Head of caudate nucleus (tissue), 42 donors: ENCODE measurements at regions not wholly inside any gene's neighbourhood (a gene's known extent, or its start where the extent isn't known, plus 50 kb on each side); places are given as distances from the start of the nearest gene placed in this dataset.
"Not testable (repeated sequence)": the region's sequence is repeated elsewhere in the genome, so short reads cannot be mapped to it uniquely, and the experiment has no call there.

Source experiments
- DNase-seq, 42 donors: peaks; one replicate each; pipeline versions ENCODE4 v3.0.0 to v3.0.0-alpha.2; 2020 to 2021; ENCODE audit warnings: mixed read lengths in 7 of 42
- intact Hi-C: fragments of 100-400 bp; cut with DNase I; formaldehyde crosslinking; loops from one replicate; pipeline ENCODE4 v1.15.0; 2022

DNA sequence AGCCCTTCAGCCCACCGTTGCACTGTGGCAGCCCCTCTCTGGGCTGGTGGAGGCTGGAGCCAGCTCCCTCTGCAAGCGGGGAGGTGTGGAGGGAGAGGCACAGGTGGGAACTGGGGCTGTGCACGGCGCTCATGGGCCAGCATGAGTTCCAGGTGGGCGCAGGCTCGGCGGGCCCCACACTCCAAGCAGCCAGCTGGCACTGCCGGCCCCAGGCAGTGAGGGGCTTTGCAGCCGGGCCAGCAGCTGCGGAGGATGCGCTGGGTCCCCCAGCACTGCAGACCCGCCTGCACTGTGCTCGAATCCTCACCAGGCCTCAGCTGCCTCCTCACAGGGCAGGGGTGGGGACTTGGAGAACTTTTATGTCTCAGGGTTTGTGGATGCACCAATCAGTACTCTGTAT, 1354.8 kb upstream of the IGFBP7 start:
- no peak for DNase-seq
- intact Hi-C loops = no loop called here

DNA sequence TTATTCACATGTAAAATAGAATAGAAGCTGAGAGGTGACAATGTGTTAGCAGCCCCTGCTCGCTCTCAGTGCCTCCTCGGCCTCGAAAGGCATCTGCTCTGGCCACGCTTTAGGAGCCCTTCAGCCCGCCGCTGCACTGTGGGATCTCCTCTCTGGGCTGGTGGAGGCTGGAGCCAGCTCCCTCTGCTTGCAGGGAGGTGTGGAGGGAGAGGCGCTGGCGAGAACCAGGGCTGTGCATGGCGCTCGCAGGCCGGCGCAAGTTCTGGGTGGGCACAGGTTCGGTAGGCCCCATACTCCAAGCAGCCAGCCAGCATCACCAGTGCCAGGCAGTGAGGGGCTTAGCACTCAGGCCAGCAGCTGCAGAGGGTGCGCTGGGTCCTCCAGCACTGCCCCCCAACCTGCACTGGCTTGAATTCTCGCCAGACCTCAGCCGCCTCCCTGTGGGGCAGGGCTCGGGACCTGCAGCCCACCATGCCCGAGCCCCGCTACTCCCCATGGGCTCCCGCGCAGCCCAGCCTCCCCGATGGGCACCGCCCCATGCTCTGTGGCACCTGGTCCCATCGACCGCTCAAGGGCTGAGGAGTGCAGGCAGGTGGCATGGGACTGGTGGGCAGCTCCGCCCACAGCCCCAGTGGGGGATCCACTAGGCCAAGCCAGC, 1346.7 kb upstream of the IGFBP7 start:
- no peak for DNase-seq
- intact Hi-C loops = no loop called here

DNA sequence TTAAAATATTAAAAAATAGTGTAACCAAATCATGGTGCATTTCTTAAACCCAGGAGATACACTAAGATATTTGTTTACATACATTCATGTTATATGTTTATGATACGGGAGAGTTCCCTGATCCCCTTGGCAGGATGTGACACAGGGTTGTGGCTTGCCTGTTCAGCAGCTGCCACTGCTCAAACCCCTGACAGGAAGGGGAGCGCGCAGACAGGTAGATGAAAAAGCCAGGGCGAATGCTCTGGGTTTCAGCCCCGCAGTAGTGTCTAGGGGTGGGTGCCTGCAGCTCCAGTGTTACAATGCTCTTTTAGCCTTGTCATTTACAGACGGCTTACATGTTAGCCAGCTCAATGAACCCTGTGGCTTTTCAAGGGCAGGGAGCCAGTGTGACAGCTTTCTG, 1343.8 kb upstream of the IGFBP7 start:
- intact Hi-C loops = no loop called here
- DNase-seq = no peak

DNA sequence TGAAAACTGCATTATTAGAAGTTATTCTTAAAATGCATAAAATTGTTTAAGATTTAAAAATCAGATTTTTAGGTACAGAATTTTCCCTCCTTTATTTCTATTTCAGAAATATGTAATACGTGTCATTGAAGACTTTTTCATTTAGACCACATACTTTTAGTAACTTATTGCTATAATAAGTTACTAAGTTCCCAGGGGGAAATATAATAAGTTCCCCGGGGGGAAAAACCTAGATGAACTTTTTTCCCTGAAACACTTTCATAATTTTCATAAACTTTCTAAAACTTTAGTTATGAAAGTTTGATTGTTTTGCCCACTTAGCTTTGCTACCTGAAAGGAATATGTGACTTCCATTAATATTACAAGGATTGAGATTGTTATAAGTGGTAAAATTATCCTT, 1341.5 kb upstream of the IGFBP7 start:
- DNase-seq = no peak
- intact Hi-C loops = no loop called here

DNA sequence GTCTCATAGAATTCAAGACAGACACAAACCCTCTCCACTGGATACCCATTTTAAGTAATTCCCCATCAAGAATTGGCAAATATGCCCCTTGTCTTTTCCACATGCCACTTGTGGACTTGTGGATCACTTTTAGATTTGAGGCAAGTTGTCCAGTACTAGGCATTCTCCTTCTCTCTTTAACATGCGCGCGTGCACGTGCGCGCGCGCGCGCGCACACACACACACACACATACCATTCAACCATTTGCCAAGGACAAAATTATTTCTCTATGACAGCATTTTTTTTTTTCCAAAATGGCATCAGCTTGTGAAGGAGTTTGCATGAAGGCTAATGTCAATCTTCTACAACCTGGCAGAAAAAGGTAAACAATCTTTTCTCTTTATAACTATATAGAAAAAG, 1325.7 kb upstream of the IGFBP7 start:
- intact Hi-C loops = no loop called here
- DNase-seq = no peak

DNA sequence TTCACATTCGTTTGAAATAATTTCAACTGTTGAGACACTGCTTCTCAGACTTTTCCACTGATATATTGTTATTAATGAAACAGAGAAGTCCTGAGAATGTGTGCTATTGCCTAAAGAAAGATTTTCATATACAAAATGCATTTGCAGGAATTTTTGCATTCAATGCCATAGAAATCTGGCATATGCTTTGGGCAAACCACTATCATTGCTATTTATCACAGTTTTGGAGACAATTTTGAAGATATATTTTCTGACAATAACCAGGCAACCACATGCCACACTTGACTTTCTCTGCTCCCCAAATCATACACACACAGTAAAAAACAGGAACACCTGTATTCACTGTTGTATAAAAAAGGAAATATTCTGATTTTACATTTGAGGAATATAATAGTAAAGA, 1303.7 kb upstream of the IGFBP7 start:
- intact Hi-C loops = no loop called here

DNA sequence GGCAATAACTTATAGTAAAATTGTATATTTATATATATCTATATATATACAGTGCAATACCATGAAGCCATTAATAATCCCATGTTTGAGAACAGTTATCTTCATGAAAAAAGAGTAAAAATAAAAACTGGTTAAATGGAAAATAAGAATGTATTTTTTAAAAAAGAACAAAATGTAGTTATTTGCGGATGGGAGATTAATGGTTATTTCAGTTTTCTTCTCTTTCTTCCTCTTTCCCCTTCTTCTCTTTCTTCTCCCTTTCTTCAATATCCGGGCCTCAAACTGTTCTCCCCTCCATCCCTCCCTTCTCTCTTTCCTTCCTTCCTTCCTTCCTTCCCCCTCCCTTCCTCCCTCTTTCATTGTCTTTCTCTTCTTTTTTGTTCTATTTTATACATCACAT, 1301.7 kb upstream of the IGFBP7 start:
- intact Hi-C loops = no loop called here
- DNase-seq = no peak

More for the DNA sequence above, 1303.7 kb upstream of the IGFBP7 start:
- no peak for DNase-seq

DNA sequence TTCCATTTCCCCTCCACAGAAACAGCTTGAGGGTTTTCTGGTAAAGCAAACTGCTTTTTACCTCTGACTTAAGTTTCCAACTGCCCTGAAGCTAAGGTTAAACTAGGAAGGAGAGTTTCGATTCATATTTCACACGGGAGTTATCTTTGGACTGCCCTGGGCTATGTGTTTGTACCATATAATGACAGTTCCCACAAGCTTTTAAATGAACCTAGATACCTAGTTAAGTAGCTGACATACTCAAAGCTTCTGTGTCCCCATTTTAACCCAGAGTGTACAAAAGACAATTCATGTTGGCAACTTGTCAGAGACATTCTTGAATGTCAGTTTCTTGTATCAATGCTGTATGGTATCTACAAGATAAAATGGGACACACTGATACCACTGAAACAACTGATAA, 1296.6 kb upstream of the IGFBP7 start:
- no peak for DNase-seq
- intact Hi-C loops = no loop called here

DNA sequence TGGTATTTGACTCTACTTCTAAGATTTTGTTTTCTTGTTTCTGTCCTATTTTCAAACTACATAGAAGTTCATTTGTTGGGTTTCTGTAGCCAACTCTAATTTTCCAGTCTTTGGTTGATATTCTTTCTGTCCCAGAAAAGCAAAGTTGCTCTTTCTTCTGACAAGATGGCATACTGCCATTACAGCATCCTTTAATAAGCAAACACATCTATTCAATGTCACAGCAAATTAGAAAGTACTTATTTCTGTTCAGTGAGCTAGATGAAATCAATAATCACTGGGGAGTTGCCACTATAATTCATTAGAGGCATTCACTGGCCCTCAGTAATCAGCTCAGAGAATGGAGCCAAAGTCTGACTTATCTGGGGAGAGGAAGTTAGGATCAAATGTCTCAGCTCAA, 1258.0 kb upstream of the IGFBP7 start:
- intact Hi-C loops = no loop called here
- no peak for DNase-seq

DNA sequence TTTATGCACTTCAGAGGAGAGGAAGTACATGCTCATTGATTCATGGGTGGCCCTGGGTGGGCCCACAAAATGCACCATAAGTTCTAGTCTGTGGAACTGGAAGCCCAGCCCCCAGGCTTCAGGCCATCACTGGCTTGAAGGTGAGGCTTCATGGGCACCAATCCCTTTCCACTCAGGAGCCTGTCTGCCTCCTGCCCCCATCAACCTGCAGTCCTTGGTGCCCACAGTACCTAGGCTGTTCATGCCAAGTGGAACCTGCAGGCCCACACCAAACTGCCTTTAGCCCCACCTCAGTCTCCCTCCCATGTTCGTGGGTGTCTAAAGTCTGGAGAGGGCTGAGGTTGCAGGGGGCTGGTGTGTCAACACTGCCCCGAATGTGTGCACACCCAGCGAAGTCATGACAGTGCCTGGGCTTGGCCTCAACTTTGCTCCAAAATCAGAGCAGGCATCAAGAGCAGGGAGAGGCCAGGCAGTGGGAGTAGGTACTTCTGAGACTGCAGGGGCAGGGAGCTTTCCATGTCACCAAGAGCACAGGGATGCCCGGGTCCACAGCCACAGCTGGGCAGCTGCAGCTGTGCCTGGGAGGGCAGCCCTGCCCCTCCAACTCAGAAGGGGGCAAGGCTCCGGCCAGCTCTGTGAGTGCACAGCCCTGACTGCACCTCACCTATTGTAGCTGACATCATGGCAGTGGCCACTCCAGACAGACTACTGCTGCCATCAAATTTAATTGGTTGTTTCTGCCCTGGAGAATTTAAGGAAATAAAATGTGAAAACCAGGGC, 1250.4 kb upstream of the IGFBP7 start:
- DNase-seq = no peak
- intact Hi-C loops = no loop called here

DNA sequence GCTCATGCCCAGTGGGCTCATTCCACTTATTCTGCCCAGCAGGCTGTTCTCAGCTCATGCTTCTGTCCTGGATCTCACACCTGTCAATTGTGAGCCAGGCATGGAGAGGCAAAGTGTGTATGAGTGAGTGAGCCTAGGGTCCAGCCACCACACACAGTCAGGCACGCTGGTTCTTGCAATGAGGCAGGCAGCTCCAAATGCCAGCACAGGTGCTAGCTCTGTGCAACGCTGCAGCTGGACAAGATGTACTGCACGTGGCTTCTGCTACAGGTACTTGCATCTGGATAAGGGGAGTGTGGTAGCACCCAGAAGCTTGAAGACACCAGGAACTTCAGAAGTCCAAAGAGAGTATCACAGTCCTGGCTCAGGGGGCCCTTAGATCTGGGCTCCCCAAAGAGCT, 1249.4 kb upstream of the IGFBP7 start:
- DNase-seq = no peak
- intact Hi-C loops = no loop called here

DNA sequence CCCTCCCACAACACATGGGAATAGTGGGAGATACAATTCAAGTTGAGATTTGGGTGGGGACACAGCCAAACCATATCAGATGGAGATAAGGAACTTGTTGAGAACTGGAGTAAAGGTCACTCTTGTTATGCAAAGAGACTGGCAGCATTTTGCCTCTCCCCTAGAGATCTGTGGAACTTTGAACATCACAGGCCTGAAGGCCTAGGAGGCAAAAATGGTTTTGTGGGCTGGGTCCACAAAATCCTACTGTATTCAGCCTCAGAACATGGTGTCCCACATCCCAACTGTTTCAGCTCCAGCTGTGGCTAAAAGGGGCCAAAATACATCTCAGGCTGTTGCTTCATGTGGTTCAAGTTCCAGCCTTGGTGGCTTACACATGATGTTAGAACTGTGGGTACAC, 1247.8 kb upstream of the IGFBP7 start:
- no peak for DNase-seq

DNA sequence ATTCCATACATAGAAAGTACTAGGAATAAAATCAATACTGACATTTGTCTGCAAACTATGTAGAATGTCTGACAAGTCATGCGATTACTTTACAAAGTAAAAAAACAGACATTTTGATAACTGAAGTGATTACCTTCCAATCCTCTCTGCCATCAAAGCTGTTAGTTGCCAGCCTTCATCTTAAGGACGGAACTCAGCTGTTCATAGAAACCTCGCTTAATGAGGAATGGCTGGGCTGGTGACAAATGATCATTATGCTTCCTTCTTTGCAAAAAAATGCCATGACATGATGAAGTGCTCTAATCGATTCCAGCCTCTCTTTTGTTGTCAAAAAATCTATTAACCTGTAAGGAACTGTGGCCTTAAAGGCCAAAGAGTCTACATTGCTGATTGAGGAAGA, 1214.9 kb upstream of the IGFBP7 start:
- intact Hi-C loops = no loop called here
- DNase-seq = no peak

More for the DNA sequence above, 1247.8 kb upstream of the IGFBP7 start:
- intact Hi-C loops = no loop called here

DNA sequence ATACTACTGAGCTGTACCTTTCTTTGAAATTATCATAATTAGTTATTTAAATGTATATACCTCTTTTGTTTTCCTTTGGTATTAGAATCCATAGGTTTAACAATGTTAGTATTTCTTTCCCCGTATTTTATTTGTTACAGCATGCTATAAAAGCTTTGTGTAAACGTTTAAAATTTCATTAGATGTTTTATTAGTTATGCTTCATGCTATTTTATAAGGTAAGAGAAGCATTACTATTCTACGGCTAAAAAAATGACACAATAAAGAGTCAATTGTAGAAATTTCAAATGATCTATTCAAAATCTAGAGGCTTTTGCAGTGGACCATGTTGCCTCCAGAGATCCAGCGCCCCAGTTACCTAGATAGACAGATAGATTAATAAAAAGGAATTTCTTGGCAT, 1203.3 kb upstream of the IGFBP7 start:
- intact Hi-C loops = no loop called here
- DNase-seq = no peak

DNA sequence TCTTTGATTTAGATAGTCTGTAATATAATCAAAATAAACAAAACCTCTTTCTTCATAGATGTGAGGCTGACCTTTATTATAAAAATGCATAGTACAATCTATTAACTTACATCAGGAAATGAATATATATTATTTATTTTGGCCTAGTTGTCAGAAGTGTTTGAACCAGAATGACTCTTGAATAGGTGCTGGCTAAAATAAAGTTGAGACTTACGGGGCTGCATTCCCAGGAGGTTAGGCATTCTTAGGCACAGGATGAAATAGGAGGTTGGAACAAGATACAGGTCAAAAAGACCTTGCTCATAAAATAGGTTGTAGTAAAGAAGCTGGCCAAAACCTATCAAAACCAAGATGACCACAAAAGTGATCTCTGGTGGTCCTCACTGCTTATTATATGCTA, 1193.3 kb upstream of the IGFBP7 start:
- intact Hi-C loops = no loop called here
- DNase-seq = no peak

DNA sequence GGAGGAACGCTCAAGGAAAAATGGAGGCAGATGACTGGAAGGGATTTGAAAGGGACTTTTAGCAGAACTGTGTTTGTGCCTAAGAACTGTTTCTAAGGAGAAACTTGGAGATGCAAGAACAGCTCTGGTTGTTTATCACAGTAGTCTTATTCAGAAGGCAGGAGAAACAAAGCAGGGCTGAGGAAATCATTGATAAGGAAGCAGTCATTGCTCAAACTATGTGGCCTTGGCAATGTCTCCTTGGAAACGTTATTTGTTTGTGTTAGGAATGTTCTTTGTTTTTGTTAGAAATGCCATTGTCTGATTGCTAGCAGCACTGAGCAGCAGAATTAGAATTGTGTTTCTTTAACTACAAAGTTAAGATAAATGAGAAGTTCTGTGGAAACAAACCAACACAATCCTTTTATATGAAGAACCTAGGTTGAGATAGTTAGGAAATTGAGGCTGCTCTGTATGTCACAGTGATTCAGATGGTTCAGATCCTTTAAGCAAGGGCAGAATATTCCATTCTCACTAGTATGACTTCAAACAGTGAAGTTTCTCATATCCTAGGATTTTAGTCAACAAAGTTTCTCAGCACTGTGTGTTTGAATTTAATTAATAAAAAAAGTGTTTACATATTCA, 1191.3 kb upstream of the IGFBP7 start:
- no peak for DNase-seq
- intact Hi-C loops = no loop called here

DNA sequence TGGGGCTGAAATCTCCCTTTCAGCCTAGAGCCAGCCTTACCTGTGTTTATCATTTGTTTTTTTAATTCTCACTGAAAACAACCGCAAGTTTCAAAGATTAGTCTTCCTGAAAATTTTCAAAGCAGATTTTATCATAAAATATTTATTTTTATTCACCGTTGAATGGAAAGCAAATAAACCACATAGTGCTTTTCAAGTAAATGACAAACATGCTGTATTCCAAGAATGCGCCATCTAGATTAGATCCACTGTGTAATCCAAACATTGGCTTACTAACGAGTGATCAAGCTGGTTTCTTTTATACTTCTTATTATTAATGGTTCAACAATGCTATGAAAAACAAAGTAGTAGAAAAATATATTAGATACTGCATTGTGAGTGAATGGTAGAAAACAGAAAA, 1176.2 kb upstream of the IGFBP7 start:
- no peak for DNase-seq
- intact Hi-C loops = no loop called here

DNA sequence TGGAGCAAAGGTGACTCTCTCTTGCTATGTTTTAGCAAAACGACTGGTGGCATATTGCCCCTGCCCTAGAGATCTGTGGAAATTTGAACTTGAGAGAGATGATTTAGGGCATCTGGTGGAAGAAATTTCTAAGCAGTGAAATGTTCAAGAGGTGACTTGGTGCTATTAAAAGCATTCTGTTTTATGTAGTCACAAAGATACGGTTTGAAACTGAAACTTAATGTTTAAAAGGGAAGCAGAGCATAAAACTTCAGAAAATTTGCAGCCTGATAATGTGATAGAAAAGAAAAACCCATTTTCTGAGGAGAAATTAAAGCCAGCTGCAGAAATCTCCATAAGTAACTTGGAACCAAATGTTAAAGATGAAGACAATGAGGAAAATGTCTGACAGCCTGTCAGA, 1170.7 kb upstream of the IGFBP7 start:
- intact Hi-C loops, DNase-seq: not testable (repeated sequence)

DNA sequence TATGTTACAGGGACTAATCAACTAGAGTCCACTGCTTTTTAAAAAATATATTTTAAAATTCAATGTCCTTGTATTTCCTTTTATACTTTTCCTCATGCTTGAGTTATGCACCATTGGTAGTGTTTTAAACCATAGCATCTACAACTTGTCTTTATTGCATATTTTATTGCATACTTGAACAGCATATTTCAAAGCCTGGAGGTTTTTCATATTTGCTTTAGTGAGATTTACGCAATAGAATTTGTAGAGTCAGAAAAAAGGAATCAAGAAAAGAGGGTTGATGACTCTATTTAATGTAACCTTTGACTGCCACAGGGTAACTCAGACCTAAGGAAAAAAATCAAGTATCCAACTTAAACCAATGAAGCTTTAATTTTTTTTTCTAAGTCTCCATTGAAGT, 1165.7 kb upstream of the IGFBP7 start:
- no peak for DNase-seq
- intact Hi-C loops = no loop called here

DNA sequence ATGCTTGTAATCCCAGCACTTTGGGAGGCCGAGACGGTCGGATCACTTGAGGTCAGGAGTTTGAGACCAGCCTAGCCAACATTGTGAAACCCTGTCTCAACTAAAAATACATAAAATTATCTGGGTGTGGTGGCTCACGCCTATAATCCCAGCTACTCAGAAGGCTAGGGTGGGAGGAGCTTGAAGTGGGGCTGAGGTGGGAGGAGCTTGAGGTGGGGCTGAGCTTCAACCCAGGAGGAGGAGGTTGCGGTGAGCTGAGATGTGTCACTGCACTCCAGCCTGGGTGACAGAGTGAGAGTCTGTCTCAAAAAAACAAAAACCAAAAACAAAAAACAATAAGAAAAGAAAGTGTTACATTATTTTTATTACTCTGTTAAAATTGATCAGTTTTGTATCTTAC, 1164.4 kb upstream of the IGFBP7 start:
- intact Hi-C loops = no loop called here
- DNase-seq = no peak

DNA sequence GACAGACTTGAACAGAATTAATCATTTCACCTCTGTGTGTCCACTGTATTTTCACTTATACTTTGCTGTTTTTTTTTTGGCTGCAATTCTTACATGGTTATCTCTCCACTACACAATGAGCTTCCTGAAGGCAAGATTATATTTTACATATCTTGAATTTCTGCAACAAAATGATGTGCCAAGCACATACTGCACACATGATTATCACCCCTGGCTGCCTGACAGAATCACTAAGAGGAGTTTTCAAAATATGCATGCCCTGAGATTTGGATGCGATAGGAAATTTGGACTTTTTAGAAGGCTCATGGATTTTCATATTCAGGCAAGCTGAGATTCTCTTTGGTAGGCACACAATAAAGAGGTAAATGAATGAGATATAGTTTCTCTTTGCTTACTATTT, 1162.1 kb upstream of the IGFBP7 start:
- no peak for DNase-seq
- intact Hi-C loops = no loop called here
